Cardiac septum (tissue), 1 donor: ENCODE measurements at regions not wholly inside any gene's neighbourhood (a gene's known extent, or its start where the extent isn't known, plus 50 kb on each side); places are given as distances from the start of the nearest gene placed in this dataset.
"Not testable (repeated sequence)": the region's sequence is repeated elsewhere in the genome, so short reads cannot be mapped to it uniquely, and the experiment has no call there.

Experiments
- DNase-seq: peaks from one replicate; pipeline ENCODE4 v3.0.0-alpha.2; 2020; ENCODE audit warnings: low spot score
- intact Hi-C: fragments of 100-400 bp; cut with DNase I; formaldehyde crosslinking; loops from one replicate; pipeline ENCODE4 v1.14.0; 2022
- donor health status: DM: no; HTN: no; CAD: no.

DNA sequence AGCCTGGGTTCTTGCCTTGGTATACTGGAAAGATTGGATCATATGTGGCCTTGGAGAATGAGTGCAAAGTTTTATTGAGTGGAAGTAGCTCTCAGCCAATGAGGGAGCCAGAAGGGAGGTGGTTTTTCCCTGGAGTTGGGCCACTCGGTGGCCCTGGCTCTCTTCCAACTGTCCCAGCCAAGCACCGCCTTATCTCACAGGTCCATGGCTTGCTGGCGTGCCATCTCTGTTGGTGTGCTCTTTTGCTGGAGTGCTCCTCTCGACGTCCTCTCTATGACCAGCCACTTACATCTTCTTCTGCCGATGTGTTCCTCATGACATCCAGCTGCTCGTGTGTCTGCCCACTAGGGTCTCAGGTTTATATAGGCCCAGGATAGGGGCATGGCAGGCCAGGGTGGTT, 505.9 kb upstream of the SYNCRIP start:
- no peak for DNase-seq
- intact Hi-C loops, result no loop called here

DNA sequence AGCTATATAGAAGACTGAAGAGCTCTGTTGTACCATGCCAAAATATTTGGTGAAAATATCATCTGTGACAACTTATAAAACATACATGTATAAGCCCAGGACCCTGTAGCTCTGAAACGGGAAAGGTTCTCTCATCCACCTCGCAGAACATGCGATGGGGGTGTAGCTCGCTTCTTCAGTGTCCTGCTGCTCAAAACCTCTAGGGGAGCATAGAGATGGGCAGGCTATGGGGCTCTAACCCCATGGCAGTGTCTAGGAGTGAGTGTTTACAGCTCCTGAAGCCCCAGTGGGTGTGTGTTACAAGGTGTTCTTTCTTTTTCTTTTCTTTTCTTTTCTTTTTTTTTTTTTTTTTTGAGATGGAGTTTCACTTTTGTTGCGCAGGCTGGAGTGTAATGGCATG, 505.2 kb upstream of the SYNCRIP start:
- intact Hi-C loops, result no loop called here
- no peak for DNase-seq

DNA sequence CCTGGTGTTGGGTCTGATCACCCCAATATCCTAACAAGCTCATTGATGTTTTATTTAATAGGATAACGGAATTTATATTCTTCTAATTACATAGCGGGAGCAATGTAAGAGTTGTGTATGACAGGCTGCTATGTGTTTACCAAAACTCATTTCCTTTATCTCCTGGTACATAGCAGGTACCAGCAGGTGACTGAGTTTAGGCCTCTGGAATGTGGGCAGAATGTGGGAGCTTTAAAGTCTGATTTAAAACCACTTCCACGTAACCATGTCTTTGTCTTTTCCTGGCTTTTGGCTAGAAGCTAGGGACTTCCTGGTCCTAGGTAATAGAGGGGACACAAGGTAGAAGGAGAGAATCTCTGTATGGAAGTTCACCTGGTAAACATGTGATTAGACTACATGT, 504.6 kb upstream of the SYNCRIP start:
- intact Hi-C loops, result no loop called here
- DNase-seq, result no peak

DNA sequence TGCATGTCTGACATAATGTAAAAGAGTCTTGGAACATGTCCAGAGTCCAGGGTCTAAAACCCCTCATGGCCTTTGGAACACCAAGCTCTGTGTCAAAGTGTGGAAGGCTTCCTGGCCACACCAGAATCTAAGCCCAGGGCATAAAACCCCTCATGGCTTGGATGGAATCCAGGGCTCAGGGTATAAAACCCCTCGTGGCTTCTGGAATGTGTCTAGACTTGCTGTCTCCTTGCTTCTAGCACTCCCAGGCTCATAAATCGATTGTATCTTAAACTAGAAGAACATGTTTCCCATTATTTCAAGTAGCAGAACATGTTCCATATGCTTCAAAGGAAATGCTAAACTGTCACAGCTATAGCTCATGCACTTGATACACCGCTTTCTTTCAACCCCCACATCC, 504.1 kb upstream of the SYNCRIP start:
- DNase-seq, intact Hi-C loops: not testable (repeated sequence)

DNA sequence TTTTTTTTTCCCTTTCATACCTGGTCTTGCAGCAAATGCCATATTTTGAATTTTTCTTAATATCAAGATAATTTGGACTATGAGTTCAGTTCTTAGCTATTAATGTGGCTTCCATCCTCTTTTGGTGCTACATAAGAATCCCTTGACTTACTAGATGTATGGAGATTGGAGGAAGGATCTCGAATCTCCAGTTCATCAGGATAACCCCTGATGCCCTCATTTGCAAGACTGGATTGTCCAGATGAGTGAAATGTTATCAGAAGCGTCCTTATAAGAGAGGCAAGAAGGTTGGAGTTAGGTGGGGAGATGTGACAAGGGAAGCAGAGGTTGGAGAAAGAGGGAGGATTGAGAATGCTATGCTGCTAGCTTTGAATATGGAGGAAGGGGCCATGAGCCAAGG, 499.6 kb upstream of the SYNCRIP start:
- DNase-seq, result no peak
- intact Hi-C loops, result no loop called here

DNA sequence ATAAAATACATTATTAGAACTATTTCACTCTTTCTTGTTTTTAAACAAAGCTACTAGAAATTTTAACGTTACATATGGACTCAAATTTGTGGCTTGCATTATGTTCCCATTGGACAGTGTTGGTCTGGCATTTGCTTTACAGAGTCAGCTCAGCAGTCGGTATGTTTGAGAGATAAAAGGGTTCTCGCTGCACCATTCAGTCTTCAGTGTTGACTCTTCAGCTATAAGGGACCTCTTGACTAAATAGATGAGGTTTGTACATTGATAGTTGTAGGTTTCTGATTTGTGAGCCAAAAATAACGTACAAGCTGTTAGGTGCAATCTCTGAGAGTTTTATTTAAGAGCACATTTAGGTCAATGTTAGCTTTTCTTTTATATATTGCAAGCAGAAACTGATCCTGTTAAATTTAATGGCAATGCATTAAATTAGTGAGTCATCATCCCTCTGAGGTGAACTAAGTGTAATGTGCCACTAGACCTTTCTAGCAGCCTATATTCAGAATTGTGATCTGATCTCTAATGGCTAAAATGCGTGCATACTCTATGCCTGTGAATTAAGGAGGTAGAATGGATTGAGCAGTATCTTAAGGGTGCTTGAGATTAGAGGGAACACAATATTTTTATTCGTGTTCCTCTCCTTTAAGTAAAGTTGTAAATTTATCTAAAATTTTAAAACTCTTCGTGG, 485.6 kb upstream of the SYNCRIP start:
- intact Hi-C loops, result no loop called here

DNA sequence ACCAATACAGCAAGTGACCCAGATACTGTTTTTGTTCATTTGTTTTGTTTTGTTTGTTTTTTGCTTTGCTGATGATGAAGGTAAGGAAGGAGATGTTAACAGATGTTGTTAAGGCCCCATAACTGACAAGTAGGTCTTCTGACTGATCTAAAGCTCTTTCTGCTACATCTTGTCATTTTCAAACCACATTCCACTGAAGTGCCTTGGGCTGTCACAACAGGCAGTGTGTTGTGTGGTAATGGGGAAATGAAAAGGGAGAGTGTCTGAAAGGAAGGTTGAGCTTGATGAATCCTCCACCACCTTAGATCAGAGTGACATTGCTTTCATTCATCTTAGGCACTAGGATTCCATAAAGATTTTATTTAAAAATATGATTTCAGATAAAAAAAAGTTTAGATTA, 479.4 kb upstream of the SYNCRIP start:
- intact Hi-C loops, result no loop called here
- DNase-seq, result no peak

More for the DNA sequence above, 485.6 kb upstream of the SYNCRIP start:
- DNase-seq, result no peak

DNA sequence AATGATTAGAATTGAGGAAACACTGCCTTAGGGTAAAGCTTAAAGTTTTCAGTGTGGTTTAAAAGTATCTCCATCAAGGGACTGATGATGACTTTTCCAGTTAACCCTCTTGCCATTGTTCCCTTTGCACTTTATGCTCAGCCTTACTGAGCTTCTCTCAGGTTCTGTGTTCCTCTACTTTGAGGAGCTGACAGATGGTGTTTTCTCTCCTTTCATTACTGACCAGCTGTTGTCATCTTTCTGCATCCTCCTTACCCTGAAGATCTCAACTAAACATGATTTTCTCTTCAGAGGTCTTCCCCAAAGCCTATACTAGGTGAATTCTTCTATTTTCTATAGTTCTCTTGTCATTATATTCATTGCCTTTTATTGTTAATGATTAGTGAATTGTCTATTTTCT, 475.6 kb upstream of the SYNCRIP start:
- intact Hi-C loops, result no loop called here
- no peak for DNase-seq

DNA sequence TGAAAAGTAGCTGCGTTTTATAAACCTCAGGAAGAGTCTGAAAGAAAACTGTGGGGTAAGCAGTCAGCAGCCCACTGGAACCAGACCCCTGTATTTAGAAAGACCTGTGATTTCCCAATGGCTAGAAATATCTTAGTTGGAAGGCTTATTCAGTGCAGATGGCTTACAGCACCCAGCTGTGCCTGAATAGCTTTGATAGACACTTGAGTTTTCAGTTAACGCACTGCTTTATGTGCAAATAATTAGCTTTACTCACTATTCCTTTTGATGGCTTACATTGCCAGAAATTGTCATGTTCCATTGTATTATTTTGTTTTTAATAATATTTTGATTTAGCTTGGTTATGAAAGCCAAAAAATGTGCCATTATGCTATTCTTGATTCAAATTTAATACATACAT, 465.3 kb upstream of the SYNCRIP start:
- DNase-seq, result no peak
- intact Hi-C loops, result no loop called here

DNA sequence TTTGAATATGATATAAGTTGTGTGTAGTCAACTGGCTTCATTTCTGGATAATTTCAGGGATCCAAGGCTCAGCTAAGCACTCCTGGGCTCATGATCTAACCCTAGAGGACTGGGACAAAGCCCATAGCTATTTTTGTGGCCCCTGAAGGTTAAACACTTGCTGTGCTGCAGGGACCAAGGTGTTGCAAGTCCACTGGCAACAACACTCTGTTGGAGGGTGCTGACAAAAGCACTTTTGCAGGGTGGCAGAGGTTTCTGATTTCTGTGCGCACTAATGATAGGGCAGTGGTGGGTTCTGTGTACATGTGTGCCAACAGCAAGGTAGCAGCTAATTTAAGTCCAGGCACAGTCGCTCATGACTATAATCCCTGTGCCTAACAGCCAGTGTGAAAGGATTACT, 445.3 kb upstream of the SYNCRIP start:
- DNase-seq, result no peak
- intact Hi-C loops, result no loop called here

DNA sequence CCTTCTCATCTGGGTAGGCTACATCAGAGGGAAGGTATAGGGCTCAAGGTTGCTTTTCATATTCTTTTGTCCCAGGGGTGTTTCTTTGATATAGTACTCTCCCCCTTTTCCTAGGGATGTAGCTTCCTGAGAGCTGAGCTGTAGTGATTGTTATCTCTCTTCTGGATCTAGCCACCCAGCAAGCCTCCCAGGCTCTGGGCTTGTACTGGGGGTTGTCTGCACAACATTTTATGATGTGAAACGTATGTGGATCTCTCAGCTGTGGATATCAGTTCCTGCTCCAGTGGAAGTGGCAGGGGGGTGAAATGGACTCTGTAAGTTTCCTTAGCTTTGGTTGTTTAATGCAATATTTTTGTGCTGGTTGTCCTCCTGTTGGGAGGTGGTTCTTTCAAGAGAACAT, 437.3 kb upstream of the SYNCRIP start:
- intact Hi-C loops, result no loop called here
- no peak for DNase-seq

DNA sequence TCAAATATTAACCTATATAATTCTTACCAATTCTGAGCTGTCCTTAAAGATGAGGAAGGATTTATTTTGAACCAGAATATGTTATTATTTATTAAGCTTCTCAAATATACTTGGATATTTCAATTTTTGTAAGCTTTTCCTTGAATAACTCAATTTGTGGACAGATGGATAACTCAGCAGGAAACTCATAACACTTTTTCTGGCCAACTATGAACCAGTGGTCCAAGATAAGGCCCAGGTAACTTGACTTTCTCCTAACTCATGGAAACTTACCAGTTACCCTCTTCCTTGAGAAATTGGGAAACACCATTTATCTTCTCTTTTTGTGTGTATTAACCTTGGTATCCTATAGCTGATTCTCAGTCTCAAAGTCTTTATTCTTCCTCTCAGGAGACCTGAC, 427.5 kb upstream of the SYNCRIP start:
- DNase-seq, result no peak

DNA sequence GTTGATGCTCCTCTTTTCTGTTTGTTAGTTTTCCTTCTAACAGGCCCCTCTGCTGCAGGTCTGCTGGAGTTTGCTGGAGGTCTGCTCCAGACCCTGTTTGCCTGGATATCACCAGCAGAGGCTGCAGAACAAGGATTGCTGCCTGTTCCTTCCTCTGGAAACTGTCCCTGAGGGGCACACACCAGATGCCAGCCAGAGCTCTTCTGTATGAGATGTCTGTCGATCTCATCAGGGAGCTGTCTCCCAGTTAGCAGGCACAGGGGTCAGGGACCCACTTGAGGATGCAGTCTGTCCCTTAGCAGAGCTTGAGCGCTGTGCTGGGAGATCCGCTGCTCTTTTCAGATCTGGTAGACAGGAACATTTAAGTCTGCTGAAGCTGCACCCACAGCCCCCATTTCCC, 422.3 kb upstream of the SYNCRIP start:
- intact Hi-C loops, DNase-seq: not testable (repeated sequence)

More for the DNA sequence above, 427.5 kb upstream of the SYNCRIP start:
- intact Hi-C loops, result no loop called here

DNA sequence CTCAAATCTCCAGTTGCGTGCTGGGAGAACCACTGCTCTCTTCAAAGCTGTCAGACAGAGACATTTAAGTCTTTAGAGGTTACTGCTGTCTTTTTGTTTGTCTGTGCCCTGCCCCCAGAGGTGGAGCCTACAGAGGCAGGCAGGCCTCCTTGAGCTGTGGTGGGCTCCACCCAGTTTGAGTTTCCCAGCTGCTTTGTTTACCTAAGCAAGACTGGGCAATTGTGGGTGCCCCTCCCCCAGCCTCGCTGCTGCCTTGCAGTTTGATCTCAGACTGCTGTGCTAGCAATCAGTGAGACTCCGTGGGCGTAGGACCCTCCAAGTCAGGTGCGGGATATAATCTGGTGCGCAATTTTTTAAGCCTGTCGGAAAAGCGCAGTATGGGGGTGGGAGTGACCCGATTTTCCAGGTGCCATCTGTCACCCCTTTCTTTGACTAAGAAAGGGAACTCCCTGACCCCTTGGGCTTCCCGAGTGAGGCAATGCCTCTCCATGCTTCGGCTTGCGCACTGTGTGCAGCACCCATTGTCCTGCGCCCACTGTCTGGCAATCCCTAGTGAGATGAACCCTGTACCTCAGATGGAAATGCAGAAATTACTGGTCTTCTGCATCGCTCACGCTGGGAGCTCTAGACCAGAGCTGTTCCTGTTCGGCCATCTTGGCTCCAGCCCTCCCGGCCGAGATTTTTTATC, 414.8 kb upstream of the SYNCRIP start:
- intact Hi-C loops, DNase-seq: not testable (repeated sequence)

DNA sequence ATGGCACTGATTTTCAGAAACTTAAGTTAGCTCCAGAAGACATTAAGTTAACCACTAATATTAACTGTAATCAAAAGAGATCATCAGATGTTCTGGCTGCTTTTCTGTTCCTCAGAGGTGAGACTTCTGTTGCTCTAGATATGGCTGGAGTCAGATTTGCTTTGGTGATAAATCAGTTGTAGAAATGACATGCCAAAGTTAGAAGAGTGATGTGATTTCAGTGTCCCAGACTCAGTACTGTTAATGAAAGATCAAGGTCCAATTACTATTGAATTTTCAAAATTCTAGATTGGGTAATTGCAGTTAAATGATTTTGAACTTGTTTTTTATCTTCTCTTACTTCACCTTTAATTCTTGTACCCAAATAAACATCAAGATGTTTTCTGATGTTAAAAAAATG, 402.4 kb upstream of the SYNCRIP start:
- no peak for DNase-seq
- intact Hi-C loops, result no loop called here

DNA sequence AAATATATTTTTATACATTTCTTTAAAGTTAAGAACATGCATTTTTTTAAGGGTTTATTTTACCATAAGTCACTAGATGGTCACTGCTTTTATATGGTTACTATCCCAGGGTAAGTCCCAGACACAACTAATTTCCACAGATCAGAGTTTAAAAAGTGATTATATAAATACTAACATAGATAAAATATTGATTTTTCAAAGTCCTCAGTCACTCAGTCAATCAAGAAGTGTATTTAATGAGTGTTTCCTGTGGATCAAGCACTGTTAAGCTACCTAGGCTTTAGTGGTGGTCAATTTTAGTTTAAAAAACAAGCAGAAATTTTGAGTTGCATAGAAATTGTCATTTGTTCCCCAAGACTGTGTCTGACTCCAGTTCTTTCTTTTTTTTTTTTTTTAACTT, 399.5 kb upstream of the SYNCRIP start:
- intact Hi-C loops, result no loop called here
- DNase-seq, result no peak

DNA sequence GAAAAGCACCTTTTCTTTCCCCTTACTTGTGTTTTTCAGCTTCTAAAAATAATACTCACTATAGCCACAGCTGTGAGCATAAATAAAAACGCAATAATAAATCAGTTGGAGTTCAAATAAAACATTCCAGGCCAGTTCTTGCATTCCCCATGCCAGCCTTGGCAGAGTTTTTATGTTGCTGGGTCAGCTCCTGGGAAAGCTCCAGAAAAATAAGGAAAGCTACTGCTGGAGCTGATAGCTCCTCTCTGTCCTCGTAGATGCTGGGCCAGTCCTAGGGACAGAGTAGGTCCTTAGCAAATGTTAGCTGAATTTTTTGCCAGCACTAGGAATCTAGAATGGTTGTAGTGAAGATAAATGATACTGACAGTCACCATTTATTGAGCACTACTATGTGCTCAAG, 389.0 kb upstream of the SYNCRIP start:
- no peak for DNase-seq
- intact Hi-C loops, result no loop called here

DNA sequence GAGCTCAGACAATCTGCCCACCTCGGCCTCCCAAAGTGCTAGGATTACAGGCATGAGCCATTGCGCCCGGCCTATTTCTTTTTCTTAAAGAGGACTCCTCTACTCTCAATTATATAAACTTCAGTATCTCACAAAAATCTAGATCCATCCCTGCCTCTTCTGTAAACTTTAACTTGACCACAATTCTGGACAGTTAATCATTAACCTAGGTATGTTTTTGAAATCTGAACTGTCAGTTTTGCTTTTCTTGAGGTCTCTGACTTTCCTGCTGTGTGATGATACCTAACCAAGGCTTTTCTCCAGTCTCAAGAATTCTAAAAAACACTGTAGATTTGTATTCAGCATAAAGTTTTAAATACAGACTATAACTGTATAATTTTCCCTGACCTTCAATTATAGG, 388.2 kb upstream of the SYNCRIP start:
- intact Hi-C loops, result no loop called here
- DNase-seq, result no peak

DNA sequence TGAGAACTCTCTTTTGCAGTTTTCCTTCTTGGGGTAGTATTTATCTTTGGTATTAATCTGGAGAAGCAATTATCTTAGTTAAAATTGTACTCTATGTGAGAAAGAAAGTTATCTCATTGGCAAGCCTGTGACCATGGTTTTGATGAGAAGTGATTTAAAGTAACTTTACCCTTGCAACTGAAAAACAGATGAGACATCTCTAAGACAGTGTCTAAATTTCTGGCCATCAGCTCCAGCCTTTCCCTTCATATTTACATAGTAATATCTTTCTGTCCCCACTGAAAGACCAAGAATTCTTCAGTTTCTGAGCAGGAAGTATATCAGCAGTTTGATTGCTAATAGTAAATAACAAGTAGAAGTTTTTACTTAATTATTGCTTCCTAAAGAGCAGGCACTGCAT, 386.1 kb upstream of the SYNCRIP start:
- intact Hi-C loops, result no loop called here
- no peak for DNase-seq

DNA sequence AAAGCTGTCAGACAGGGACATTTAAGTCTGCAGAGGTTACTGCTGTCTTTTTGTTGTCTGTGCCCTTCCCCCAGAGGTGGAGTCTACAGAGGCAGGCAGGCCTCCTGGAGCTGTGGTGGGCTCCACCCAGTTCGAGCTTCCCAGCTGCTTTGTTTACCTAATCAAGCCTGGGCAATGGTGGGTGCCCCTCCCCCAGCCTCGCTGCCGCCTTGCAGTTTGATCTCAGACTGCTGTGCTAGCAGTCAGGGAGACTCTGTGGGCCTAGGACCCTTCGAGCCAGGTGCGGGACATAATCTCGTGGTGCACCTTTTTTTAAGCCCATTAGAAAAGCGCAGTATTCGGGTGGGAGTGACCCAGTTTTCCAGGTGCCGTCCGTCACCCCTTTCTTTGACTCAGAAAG, 384.2 kb upstream of the SYNCRIP start:
- intact Hi-C loops, result not testable (repeated sequence)

DNA sequence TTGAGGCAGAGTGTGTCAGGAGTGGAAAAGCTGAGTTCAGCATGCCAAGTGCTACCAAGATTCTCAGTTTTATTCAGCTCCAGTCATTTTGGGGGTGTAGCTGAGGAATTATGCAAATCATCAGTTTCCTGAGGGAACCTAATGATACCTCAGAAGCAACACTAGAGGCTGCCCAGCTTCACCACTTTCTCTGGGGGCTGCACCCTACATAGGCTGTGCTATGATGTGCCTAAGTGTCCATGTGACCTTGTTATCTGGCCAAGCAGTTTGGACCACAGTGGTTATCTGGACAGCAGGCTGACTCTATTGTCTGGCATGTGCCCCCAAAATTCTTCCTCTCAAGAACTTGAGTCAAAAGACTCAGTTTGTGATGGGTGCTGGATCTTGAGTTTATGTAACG, 374.6 kb upstream of the SYNCRIP start:
- DNase-seq, result no peak
- intact Hi-C loops, result no loop called here

More for the DNA sequence above, 384.2 kb upstream of the SYNCRIP start:
- DNase-seq, result not testable (repeated sequence)

DNA sequence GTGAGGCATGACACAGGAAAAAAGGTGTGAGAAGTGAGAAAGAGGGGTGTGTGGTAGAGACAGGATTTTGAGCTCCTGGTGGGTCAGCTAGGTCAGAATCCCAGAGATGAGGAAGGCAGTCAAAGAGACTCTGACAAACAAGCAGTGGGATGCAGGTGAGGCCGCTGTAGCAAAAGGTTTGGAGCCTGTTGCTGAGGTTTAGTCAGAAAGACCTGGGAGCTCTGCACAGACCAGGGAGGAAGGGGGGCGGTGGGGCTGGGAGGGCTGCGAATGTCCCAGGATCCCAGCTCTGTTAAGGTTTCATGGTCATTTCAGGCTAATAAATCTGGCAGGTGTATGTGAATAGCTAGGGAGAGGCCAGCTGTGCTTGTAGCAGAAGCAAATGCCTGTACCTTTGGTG, 373.9 kb upstream of the SYNCRIP start:
- DNase-seq, result no peak
- intact Hi-C loops, result no loop called here
